GM04504 (cell line): ENCODE measurements at regions not wholly inside any gene's neighbourhood (a gene's known extent, or its start where the extent isn't known, plus 50 kb on each side); places are given as distances from the start of the nearest gene placed in this dataset.
"Not testable (repeated sequence)": the region's sequence is repeated elsewhere in the genome, so short reads cannot be mapped to it uniquely, and the experiment has no call there.

Experiments
- DNase-seq: peaks from one replicate; pipeline ENCODE4 v3.0.0-alpha.2; 2012; ENCODE audit warnings: low read depth

- DNase-seq = no peak
Measured at GRCh38 chr6:132140189-132140588, 189.0 kb upstream of the CCN2 start.

- no peak for DNase-seq
Measured at GRCh38 chr6:132139611-132140010, 188.4 kb upstream of the CCN2 start.

- no peak for DNase-seq
Measured at GRCh38 chr6:132136981-132137380, 185.8 kb upstream of the CCN2 start.

GRCh38 chr6:132135409-132135808, 184.2 kb upstream of the CCN2 start:
- DNase-seq = no peak

GRCh38 chr6:132133736-132134445, 182.7 kb upstream of the CCN2 start:
- DNase-seq = no peak

GRCh38 chr6:132132924-132133639, 181.9 kb upstream of the CCN2 start:
- DNase-seq = peak; percentile 65

- DNase-seq = no peak
Measured at GRCh38 chr6:132132422-132132821, 181.2 kb upstream of the CCN2 start.

- DNase-seq = peak; percentile 100
Measured at GRCh38 chr6:132131758-132132157, 180.6 kb upstream of the CCN2 start.

- no peak for DNase-seq
Measured at GRCh38 chr6:132131351-132131750, 180.2 kb upstream of the CCN2 start.

GRCh38 chr6:132130626-132131298, 179.6 kb upstream of the CCN2 start:
- DNase-seq = peak; percentile 70

GRCh38 chr6:132128424-132128823, 177.3 kb upstream of the CCN2 start:
- DNase-seq = no peak

GRCh38 chr6:132126150-132126549, 175.0 kb upstream of the CCN2 start:
- DNase-seq = no peak

GRCh38 chr6:132122871-132123270, 171.7 kb upstream of the CCN2 start:
- no peak for DNase-seq

- no peak for DNase-seq
Measured at GRCh38 chr6:132122176-132122575, 171.0 kb upstream of the CCN2 start.

- DNase-seq = no peak
Measured at GRCh38 chr6:132118144-132118543, 167.0 kb upstream of the CCN2 start.

- DNase-seq = no peak
Measured at GRCh38 chr6:132115714-132116366, 164.7 kb upstream of the CCN2 start.

GRCh38 chr6:132114201-132114825, 163.1 kb upstream of the CCN2 start:
- no peak for DNase-seq

- DNase-seq = not testable (repeated sequence)
Measured at GRCh38 chr6:132109752-132110151, 158.6 kb upstream of the CCN2 start.

- DNase-seq = no peak
Measured at GRCh38 chr6:132107896-132108295, 156.7 kb upstream of the CCN2 start.

- DNase-seq = no peak
Measured at GRCh38 chr6:132101535-132101934, 150.4 kb upstream of the CCN2 start.

GRCh38 chr6:132100388-132100990, 149.3 kb upstream of the CCN2 start:
- no peak for DNase-seq

- DNase-seq = no peak
Measured at GRCh38 chr6:132096996-132097395, 145.8 kb upstream of the CCN2 start.
